Nephron progenitor cell (in vitro differentiated cells): ENCODE measurements at regions not wholly inside any gene's neighbourhood (a gene's known extent, or its start where the extent isn't known, plus 50 kb on each side); places are given as distances from the start of the nearest gene placed in this dataset.
A peak's percentile ranks its signal among the peaks of the same experiment; 100 is the strongest.

Source experiments
- DNase-seq: peaks from one replicate; pipeline ENCODE4 v3.0.0; 2021
- H3K27ac Mint-ChIP-seq: 2 replicates; pipeline ENCODE4 v1.8.0; 2021; ENCODE audit warnings: mild to moderate bottlenecking, moderate library complexity, mixed read lengths
- H3K27me3 Mint-ChIP-seq: 2 replicates; pipeline ENCODE4 v1.8.0; 2021; ENCODE audit warnings: mild to moderate bottlenecking, low read depth, mixed read lengths; ENCODE audit not compliant: poor library complexity
- H3K36me3 Mint-ChIP-seq: 2 replicates; pipeline ENCODE4 v1.8.0; 2021; ENCODE audit warnings: low read depth, mixed read lengths
- H3K4me1 Mint-ChIP-seq: 2 replicates; pipeline ENCODE4 v1.8.0; 2021; ENCODE audit warnings: mixed read lengths
- H3K4me3 Mint-ChIP-seq: 2 replicates; pipeline ENCODE4 v1.8.0; 2021; ENCODE audit warnings: mild to moderate bottlenecking, moderate library complexity, mixed read lengths
- H3K9me3 Mint-ChIP-seq: 2 replicates; pipeline ENCODE4 v1.8.0; 2021; ENCODE audit warnings: mild to moderate bottlenecking, moderate library complexity, mixed read lengths
- CTCF ChIP-seq: fragments of 200-600 bp; sonication (generic); IDR thresholded peaks from 2 replicates; pipeline ENCODE4 v1.5.0; 2021; ENCODE audit warnings: antibody characterized with exemption

GRCh38 chr6:137983269-137983668 lies 116.2 kb downstream of the TNFAIP3 start:
- Mint-ChIP-seq H3K4me1 (peaks cover 5% of the 10 kb centered on the region), H3K36me3 (no peaks in the 10 kb centered on the region), H3K27ac (peak overlapping the region; percentile 76), H3K9me3 (peaks cover 14% of the 10 kb centered on the region), H3K4me3 (no peak overlapping the region), H3K27me3 (peaks cover 9% of the 10 kb centered on the region)
- DNase-seq = no peak
- no peak for TF ChIP-seq CTCF

- Mint-ChIP-seq H3K4me1 (no peaks in the 10 kb centered on the region), H3K36me3 (no peaks in the 10 kb centered on the region), H3K9me3 (peaks cover 24% of the 10 kb centered on the region), H3K27ac (no peak overlapping the region), H3K27me3 (no peaks in the 10 kb centered on the region), H3K4me3 (no peak overlapping the region)
- TF ChIP-seq CTCF = no peak
- DNase-seq = no peak
Measured at GRCh38 chr6:137989664-137990063, 117.6 kb downstream of the PERP start.

- Mint-ChIP-seq H3K4me1 (no peaks in the 10 kb centered on the region), H3K4me3 (no peak overlapping the region), H3K27ac (no peak overlapping the region), H3K9me3 (peaks cover 14% of the 10 kb centered on the region), H3K36me3 (no peaks in the 10 kb centered on the region), H3K27me3 (peaks cover 5% of the 10 kb centered on the region)
- TF ChIP-seq CTCF = no peak
- no peak for DNase-seq
Measured at GRCh38 chr6:137995371-137995770, 111.8 kb downstream of the PERP start.

GRCh38 chr6:137998461-137999019 lies 108.7 kb downstream of the PERP start:
- Mint-ChIP-seq H3K27ac (no peak overlapping the region), H3K36me3 (no peaks in the 10 kb centered on the region), H3K4me1 (no peaks in the 10 kb centered on the region), H3K27me3 (peaks cover 8% of the 10 kb centered on the region), H3K9me3 (peaks cover 14% of the 10 kb centered on the region), H3K4me3 (no peak overlapping the region)
- no peak for DNase-seq
- TF ChIP-seq CTCF = no peak

GRCh38 chr6:137999815-138000214 lies 107.4 kb downstream of the PERP start:
- Mint-ChIP-seq H3K4me1 (no peaks in the 10 kb centered on the region), H3K27me3 (peaks cover 8% of the 10 kb centered on the region), H3K36me3 (no peaks in the 10 kb centered on the region), H3K27ac (no peak overlapping the region), H3K4me3 (no peak overlapping the region), H3K9me3 (peaks cover 14% of the 10 kb centered on the region)
- TF ChIP-seq CTCF = no peak
- no peak for DNase-seq

- H3K9me3 Mint-ChIP-seq = peaks cover 14% of the 10 kb centered on the region
- no peak overlapping the region for H3K4me3 Mint-ChIP-seq
- no peak for DNase-seq
- H3K4me1 Mint-ChIP-seq = peaks cover 2% of the 10 kb centered on the region
- H3K27me3 Mint-ChIP-seq = peaks cover 8% of the 10 kb centered on the region
- no peak overlapping the region for H3K27ac Mint-ChIP-seq
- H3K36me3 Mint-ChIP-seq = no peaks in the 10 kb centered on the region
- no peak for TF ChIP-seq CTCF
Measured at GRCh38 chr6:138000941-138001340, 106.3 kb downstream of the PERP start.
